Neural progenitor cell (in vitro differentiated cells): ENCODE measurements at regions not wholly inside any gene's neighbourhood (a gene's known extent, or its start where the extent isn't known, plus 50 kb on each side); places are given as distances from the start of the nearest gene placed in this dataset.

Experiments
- CTCF ChIP-seq: fragments of 200-600 bp; sonication (generic); IDR thresholded peaks from 2 replicates; pipeline ENCODE4 v1.5.1; 2017; ENCODE audit warnings: antibody characterized with exemption, mild to moderate bottlenecking
- EZH2 ChIP-seq: fragments of 200-600 bp; sonication (generic); IDR thresholded peaks from 2 replicates; pipeline ENCODE4 v1.6.1; 2017; ENCODE audit warnings: antibody characterized with exemption, mild to moderate bottlenecking, moderate library complexity
- EZH2phosphoT487 ChIP-seq: fragments of 200-600 bp; sonication (generic); IDR thresholded peaks from 2 replicates; pipeline ENCODE4 v1.6.1; 2017; ENCODE audit warnings: antibody characterized with exemption

GRCh38 chr6:14765721-14766390, 480.0 kb upstream of the JARID2 start:
- no peak for TF ChIP-seq CTCF
- TF ChIP-seq EZH2phosphoT487: no peak
- TF ChIP-seq EZH2: no peak
